MCF 10A (cell line): ENCODE measurements at regions not wholly inside any gene's neighbourhood (a gene's known extent, or its start where the extent isn't known, plus 50 kb on each side); places are given as distances from the start of the nearest gene placed in this dataset.

Experiments
- BruUV-seq: library from RNA; stranded (reverse); fragments of 400-500 nt; replicated peaks from 2 replicates; lab custom pipeline; 2021; lab: Mats Ljungman, UMichigan
- CTCF ChIA-PET: fragments of 300-600 bp; sonication (Branson Sonifier 250); formaldehyde crosslinking; extraction: SDS; loops from one replicate; lab custom pipeline; 2021; ENCODE audit warnings: antibody characterized with exemption, inconsistent platforms; lab: Yijun Ruan, JAX
- POLR2A ChIA-PET: fragments of 300-600, 350-650 bp; sonication (Branson Sonifier 250); formaldehyde crosslinking; extraction: SDS; loops from one replicate; lab custom pipeline; 2020; ENCODE audit warnings: antibody characterized with exemption, inconsistent platforms; lab: Yijun Ruan, JAX
- DNase-seq: peaks from one replicate; pipeline ENCODE4 v3.0.0-alpha.2; 2018; ENCODE audit not compliant: unreplicated experiment
- H3K27ac Mint-ChIP-seq: one replicate; pipeline ENCODE4 v1.8.0; 2022; ENCODE audit warnings: mild to moderate bottlenecking, low read depth, mixed read lengths; ENCODE audit not compliant: unreplicated experiment
- H3K27me3 Mint-ChIP-seq: one replicate; pipeline ENCODE4 v1.8.0; 2022; ENCODE audit warnings: mixed read lengths; ENCODE audit not compliant: insufficient read depth, unreplicated experiment
- H3K36me3 Mint-ChIP-seq: one replicate; pipeline ENCODE4 v1.8.0; 2022; ENCODE audit warnings: mild to moderate bottlenecking, moderate library complexity, mixed read lengths; ENCODE audit not compliant: insufficient read depth, unreplicated experiment
- H3K4me1 Mint-ChIP-seq: one replicate; pipeline ENCODE4 v1.8.0; 2022; ENCODE audit warnings: mixed read lengths; ENCODE audit not compliant: insufficient read depth, unreplicated experiment
- H3K4me3 Mint-ChIP-seq: one replicate; pipeline ENCODE4 v1.8.0; 2022; ENCODE audit warnings: mild to moderate bottlenecking, moderate library complexity, mixed read lengths; ENCODE audit not compliant: unreplicated experiment
- H3K9me3 Mint-ChIP-seq: one replicate; pipeline ENCODE4 v1.8.0; 2022; ENCODE audit warnings: mixed read lengths; ENCODE audit not compliant: unreplicated experiment
- intact Hi-C: fragments of 100-400 bp; cut with micrococcal nuclease; formaldehyde crosslinking; loops from 2 replicates; pipeline ENCODE4 v1.14.1; 2022
- TF ChIP-seq, protein P1 (sequence below): fragments of 200-600 bp; IDR thresholded peaks from one replicate; pipeline ENCODE4 v1.8.0; 2022; ENCODE audit warnings: antibody characterized with exemption, mild to moderate bottlenecking; ENCODE audit not compliant: unreplicated experiment

DNA sequence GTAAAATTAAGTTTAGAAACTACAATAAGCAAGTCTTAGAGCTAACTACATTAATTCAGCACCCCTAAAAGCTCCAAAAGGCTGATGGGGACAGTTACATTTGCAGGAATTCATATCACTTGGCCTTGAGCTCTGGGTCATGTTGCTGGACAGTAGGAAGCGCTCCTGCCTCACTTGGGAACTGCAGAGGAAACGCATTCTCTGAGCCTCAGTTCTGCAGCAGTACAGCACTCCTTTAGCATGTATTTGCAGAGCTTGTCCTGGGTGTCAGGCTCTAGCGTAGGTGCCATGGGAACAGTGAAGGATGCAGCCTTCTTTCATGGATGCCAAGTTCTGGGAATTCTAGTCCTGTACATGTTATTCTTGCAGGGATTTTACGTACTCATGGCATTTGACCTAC is 710.4 kb downstream of the IRX1 start:
- Mint-ChIP-seq H3K27ac (no peak overlapping the region), H3K4me3 (no peak overlapping the region), H3K27me3 (no peaks in the 10 kb centered on the region), H3K9me3 (peaks cover 16% of the 10 kb centered on the region), H3K4me1 (no peaks in the 10 kb centered on the region), H3K36me3 (no peaks in the 10 kb centered on the region)
- peak; percentile 7 for DNase-seq
- BruUV-seq = no TSS peak
- TF ChIP-seq, protein P1, sequence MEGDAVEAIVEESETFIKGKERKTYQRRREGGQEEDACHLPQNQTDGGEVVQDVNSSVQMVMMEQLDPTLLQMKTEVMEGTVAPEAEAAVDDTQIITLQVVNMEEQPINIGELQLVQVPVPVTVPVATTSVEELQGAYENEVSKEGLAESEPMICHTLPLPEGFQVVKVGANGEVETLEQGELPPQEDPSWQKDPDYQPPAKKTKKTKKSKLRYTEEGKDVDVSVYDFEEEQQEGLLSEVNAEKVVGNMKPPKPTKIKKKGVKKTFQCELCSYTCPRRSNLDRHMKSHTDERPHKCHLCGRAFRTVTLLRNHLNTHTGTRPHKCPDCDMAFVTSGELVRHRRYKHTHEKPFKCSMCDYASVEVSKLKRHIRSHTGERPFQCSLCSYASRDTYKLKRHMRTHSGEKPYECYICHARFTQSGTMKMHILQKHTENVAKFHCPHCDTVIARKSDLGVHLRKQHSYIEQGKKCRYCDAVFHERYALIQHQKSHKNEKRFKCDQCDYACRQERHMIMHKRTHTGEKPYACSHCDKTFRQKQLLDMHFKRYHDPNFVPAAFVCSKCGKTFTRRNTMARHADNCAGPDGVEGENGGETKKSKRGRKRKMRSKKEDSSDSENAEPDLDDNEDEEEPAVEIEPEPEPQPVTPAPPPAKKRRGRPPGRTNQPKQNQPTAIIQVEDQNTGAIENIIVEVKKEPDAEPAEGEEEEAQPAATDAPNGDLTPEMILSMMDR = no peak
- ChIA-PET CTCF (interaction anchor here (0.8 to 0.9 kb wide), 2 partner anchors 12 kb away, joined by 3 read pairs; no protein-coding TSS in a partner anchor), POLR2A (no interaction called here)
- intact Hi-C loops = loop anchor here (5.0 kb wide), 1 partner anchor 206 kb away; no protein-coding TSS in a partner anchor

GRCh38 chr5:4309026-4309425 is 713.4 kb downstream of the IRX1 start:
- DNase-seq = no peak
- ChIA-PET POLR2A (no interaction called here), CTCF (no interaction called here)
- BruUV-seq = no TSS peak
- intact Hi-C loops = loop anchor here (5.0 kb wide), 1 partner anchor 203 kb away; no protein-coding TSS in a partner anchor
- Mint-ChIP-seq H3K27me3 (no peaks in the 10 kb centered on the region), H3K4me1 (peaks cover 12% of the 10 kb centered on the region), H3K4me3 (no peak overlapping the region), H3K36me3 (no peaks in the 10 kb centered on the region), H3K27ac (no peak overlapping the region), H3K9me3 (peaks cover 21% of the 10 kb centered on the region)
- TF ChIP-seq, protein P1 = no peak

DNA sequence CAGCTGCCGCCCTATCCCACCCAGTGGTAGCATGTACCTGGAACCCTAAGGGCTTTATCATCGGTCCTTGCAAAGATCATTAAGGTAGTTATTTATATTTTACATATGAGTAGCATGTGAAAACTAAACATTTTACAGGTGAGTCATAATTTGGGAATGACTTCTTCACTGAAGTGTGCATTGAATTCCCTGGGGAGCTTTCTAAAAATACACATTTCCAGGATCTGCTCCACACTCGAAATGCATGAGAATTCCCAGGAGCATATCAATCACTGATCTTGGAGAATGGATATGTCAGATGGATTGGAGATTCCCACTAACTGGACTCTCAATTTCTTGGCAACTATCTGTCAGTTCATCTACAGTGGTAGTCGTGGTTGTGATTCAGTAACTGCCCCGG is 717.5 kb downstream of the IRX1 start:
- peaks cover 19% of the 10 kb centered on the region for H3K9me3 Mint-ChIP-seq
- TF ChIP-seq, protein P1 = no peak
- peaks cover 12% of the 10 kb centered on the region for H3K4me1 Mint-ChIP-seq
- intact Hi-C loops = no loop called here
- H3K4me3 Mint-ChIP-seq = no peak overlapping the region
- DNase-seq = peak; percentile 46
- H3K27ac Mint-ChIP-seq = no peak overlapping the region
- ChIA-PET CTCF (no interaction called here), POLR2A (interaction anchor here (0.6 to 1.1 kb wide), 5 partner anchors 24 to 1561 kb away, joined by 3 to 7 read pairs (median 3); no protein-coding TSS in a partner anchor)
- no peaks in the 10 kb centered on the region for H3K36me3 Mint-ChIP-seq
- no peaks in the 10 kb centered on the region for H3K27me3 Mint-ChIP-seq
- no TSS peak for BruUV-seq

DNA sequence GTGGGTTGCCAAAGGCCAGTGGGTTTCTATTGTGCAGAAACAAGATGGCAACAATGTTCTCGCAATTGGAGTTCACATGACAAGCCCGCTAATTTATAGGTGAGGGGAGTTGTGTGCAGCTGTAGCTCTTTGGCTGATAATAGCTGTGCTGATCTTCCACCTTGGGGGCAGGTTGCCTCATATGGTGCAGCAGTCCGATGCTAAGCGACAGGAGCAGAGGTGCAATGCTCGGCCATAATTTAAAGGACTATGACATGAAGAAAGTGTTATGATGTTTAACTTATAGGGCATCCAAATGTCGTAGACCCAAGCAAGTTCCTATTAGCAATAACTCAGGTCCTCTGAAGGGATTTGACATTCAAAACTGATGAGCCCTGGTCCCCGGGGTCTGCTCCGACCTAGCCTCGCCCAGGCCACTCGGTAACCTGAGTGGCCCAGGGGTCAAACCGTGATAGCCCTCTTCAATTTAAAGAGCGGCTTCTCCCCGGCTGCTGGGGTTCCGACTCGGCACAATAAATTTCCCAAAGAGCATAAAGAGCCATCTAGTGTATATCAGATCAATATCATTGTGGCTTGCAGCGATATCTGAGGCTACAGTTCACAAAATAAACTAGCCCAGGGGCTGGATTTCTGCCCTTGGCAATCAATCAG is 724.0 kb downstream of the IRX1 start:
- H3K27me3 Mint-ChIP-seq = no peaks in the 10 kb centered on the region
- CTCF ChIA-PET = no interaction called here
- intact Hi-C loops = no loop called here
- peaks cover 18% of the 10 kb centered on the region for H3K9me3 Mint-ChIP-seq
- H3K36me3 Mint-ChIP-seq = no peaks in the 10 kb centered on the region
- H3K27ac Mint-ChIP-seq = no peak overlapping the region
- H3K4me1 Mint-ChIP-seq = no peaks in the 10 kb centered on the region
- POLR2A ChIA-PET = no interaction called here
- H3K4me3 Mint-ChIP-seq = no peak overlapping the region
- no TSS peak for BruUV-seq
- TF ChIP-seq, protein P1 = no peak
- no peak for DNase-seq
